WTC11 (cell line): ENCODE measurements at regions not wholly inside any gene's neighbourhood (a gene's known extent, or its start where the extent isn't known, plus 50 kb on each side); places are given as distances from the start of the nearest gene placed in this dataset.

ENCODE experiments used
- ATAC-seq: fragments of 200-7000 bp; cut with Tn5 transposase; 2 replicates; pipeline ENCODE4 v1.10.0; 2021; ENCODE audit warnings: mild to moderate bottlenecking, moderate library complexity
- CTCF ChIA-PET: fragments of 300-600 bp; sonication (Branson Sonifier 250); formaldehyde crosslinking; loops from one replicate; lab custom pipeline; 2021; ENCODE audit warnings: antibody characterized with exemption; lab: Charles Lee
- POLR2A ChIA-PET: fragments of 350-600 bp; sonication (Branson Sonifier 250); formaldehyde crosslinking; loops from one replicate; lab custom pipeline; 2021; ENCODE audit warnings: antibody characterized with exemption; lab: Charles Lee
- DNase-seq: peaks from one replicate; pipeline ENCODE4 v3.0.0; 2021; ENCODE audit warnings: low spot score
- H3K27ac Mint-ChIP-seq: 2 replicates; pipeline ENCODE4 v1.8.0; 2021; ENCODE audit warnings: mixed read lengths
- H3K27me3 Mint-ChIP-seq: 2 replicates; pipeline ENCODE4 v1.8.0; 2021; ENCODE audit warnings: low read depth, mild to moderate bottlenecking, moderate library complexity, mixed read lengths
- H3K36me3 Mint-ChIP-seq: 2 replicates; pipeline ENCODE4 v1.8.0; 2021; ENCODE audit warnings: mixed read lengths
- H3K4me1 Mint-ChIP-seq: 2 replicates; pipeline ENCODE4 v1.8.0; 2022; ENCODE audit warnings: mixed read lengths
- H3K4me3 Mint-ChIP-seq: 2 replicates; pipeline ENCODE4 v1.8.0; 2021; ENCODE audit warnings: mild to moderate bottlenecking, moderate library complexity, mixed read lengths
- H3K9me3 Mint-ChIP-seq: 2 replicates; pipeline ENCODE4 v1.8.0; 2021; ENCODE audit warnings: mixed read lengths
- ATF1 ChIP-seq: sonication (generic); formaldehyde crosslinking; IDR thresholded peaks from 2 replicates; pipeline ENCODE4 v1.8.1; 2023; ENCODE audit warnings: mild to moderate bottlenecking, moderate library complexity, missing genetic modification reagents
- CBFB ChIP-seq: sonication (generic); formaldehyde crosslinking; IDR thresholded peaks from 2 replicates; pipeline ENCODE4 v1.8.1; 2022; ENCODE audit warnings: mild to moderate bottlenecking, low read depth, missing genetic modification reagents
- CREB1 ChIP-seq: sonication (generic); formaldehyde crosslinking; IDR thresholded peaks from 2 replicates; pipeline ENCODE4 v1.8.0; 2023; ENCODE audit warnings: mild to moderate bottlenecking, missing genetic modification reagents
- ELF4 ChIP-seq: sonication (generic); formaldehyde crosslinking; IDR thresholded peaks from 2 replicates; pipeline ENCODE4 v1.8.1; 2022; ENCODE audit warnings: low read depth, mild to moderate bottlenecking, moderate library complexity, missing genetic modification reagents
- ESRRA ChIP-seq: sonication (generic); formaldehyde crosslinking; IDR thresholded peaks from 2 replicates; pipeline ENCODE4 v1.8.1; 2022; ENCODE audit warnings: mild to moderate bottlenecking, missing genetic modification reagents, borderline replicate concordance
- FOXK1 ChIP-seq: sonication (generic); formaldehyde crosslinking; IDR thresholded peaks from 2 replicates; pipeline ENCODE4 v1.8.0; 2022; ENCODE audit warnings: mild to moderate bottlenecking, moderate library complexity, missing genetic modification reagents
- FOXP1 ChIP-seq: sonication (generic); formaldehyde crosslinking; IDR thresholded peaks from 2 replicates; pipeline ENCODE4 v1.8.0; 2022; ENCODE audit warnings: missing genetic modification reagents, mild to moderate bottlenecking, moderate library complexity, borderline replicate concordance
- GTF2I ChIP-seq: fragments of 250-450 bp; sonication (Bioruptor Pico); conservative IDR thresholded peaks from 2 replicates; pipeline ENCODE4 v1.4.0; 2021; ENCODE audit warnings: mild to moderate bottlenecking
- MXD4 ChIP-seq: fragments of 250-450 bp; sonication (Bioruptor Pico); IDR thresholded peaks from 2 replicates; pipeline ENCODE4 v1.8.0; 2021; ENCODE audit warnings: mild to moderate bottlenecking, moderate library complexity, borderline replicate concordance
- MYBL2 ChIP-seq: sonication (generic); formaldehyde crosslinking; IDR thresholded peaks from 2 replicates; pipeline ENCODE4 v1.8.1; 2023; ENCODE audit warnings: mild to moderate bottlenecking, moderate library complexity, missing genetic modification reagents
- NFE2L1 ChIP-seq: sonication (generic); formaldehyde crosslinking; IDR thresholded peaks from 2 replicates; pipeline ENCODE4 v1.8.1; 2023; ENCODE audit warnings: missing genetic modification reagents
- NR2C2 ChIP-seq: sonication (generic); formaldehyde crosslinking; IDR thresholded peaks from 2 replicates; pipeline ENCODE4 v1.8.0; 2022; ENCODE audit warnings: mild to moderate bottlenecking, missing genetic modification reagents
- PRRX2 ChIP-seq: fragments of 250-450 bp; sonication (Bioruptor Pico); IDR thresholded peaks from 2 replicates; pipeline ENCODE4 v1.8.0; 2021; ENCODE audit warnings: mild to moderate bottlenecking
- RELA ChIP-seq: sonication (generic); formaldehyde crosslinking; IDR thresholded peaks from 2 replicates; pipeline ENCODE4 v1.8.1; 2022; ENCODE audit warnings: missing genetic modification reagents, mild to moderate bottlenecking, borderline replicate concordance
- ZNF317 ChIP-seq: sonication (generic); formaldehyde crosslinking; IDR thresholded peaks from 2 replicates; pipeline ENCODE4 v1.8.1; 2023; ENCODE audit warnings: low read depth, mild to moderate bottlenecking, moderate library complexity, missing genetic modification reagents, borderline replicate concordance
- TF ChIP-seq, protein P1 (sequence below): fragments of 200-600 bp; IDR thresholded peaks from 2 replicates; pipeline ENCODE4 v1.8.0; 2022; ENCODE audit warnings: antibody characterized with exemption
- TF ChIP-seq, protein P2 (sequence below): fragments of 250-450 bp; sonication (Bioruptor Pico); IDR thresholded peaks from 2 replicates; pipeline ENCODE4 v2.1.2; 2022; ENCODE audit warnings: mild to moderate bottlenecking, moderate library complexity
- TF ChIP-seq, protein P3 (sequence below): sonication (generic); formaldehyde crosslinking; IDR thresholded peaks from 2 replicates; pipeline ENCODE4 v1.8.0; 2023; ENCODE audit warnings: mild to moderate bottlenecking, missing genetic modification reagents
- TF ChIP-seq, protein P4 (sequence below): sonication (generic); formaldehyde crosslinking; IDR thresholded peaks from 2 replicates; pipeline ENCODE4 v1.8.1; 2022; ENCODE audit warnings: missing genetic modification reagents, borderline replicate concordance
- TF ChIP-seq, protein P5 (sequence below): sonication (generic); formaldehyde crosslinking; IDR thresholded peaks from 2 replicates; pipeline ENCODE4 v1.8.1; 2022; ENCODE audit warnings: low read depth, mild to moderate bottlenecking, moderate library complexity, missing genetic modification reagents, borderline replicate concordance
- TF ChIP-seq, protein P6 (sequence below): sonication (generic); formaldehyde crosslinking; IDR thresholded peaks from 2 replicates; pipeline ENCODE4 v1.8.0; 2022; ENCODE audit warnings: mild to moderate bottlenecking, missing genetic modification reagents

DNA sequence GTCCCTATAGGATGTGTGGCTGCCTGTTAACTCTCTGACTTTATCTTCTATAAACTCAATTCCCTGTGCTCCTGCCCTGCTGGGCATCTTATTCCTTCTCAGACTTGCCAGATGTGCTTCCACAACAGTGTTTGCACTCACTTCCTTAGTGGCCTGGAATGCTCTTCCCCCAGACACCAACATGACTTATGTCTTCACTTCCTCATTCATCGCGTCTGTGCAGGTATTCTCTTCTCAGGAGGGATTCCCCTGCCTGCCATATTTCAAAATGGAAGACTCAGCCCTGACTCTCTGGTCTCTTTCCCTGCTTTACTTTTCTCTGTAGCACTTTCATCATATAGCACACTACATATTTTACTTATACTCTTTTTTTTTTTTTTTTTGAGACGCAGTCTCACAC lies 344.0 kb downstream of the CENPC start (continued):
- no peak for TF ChIP-seq MXD4

DNA sequence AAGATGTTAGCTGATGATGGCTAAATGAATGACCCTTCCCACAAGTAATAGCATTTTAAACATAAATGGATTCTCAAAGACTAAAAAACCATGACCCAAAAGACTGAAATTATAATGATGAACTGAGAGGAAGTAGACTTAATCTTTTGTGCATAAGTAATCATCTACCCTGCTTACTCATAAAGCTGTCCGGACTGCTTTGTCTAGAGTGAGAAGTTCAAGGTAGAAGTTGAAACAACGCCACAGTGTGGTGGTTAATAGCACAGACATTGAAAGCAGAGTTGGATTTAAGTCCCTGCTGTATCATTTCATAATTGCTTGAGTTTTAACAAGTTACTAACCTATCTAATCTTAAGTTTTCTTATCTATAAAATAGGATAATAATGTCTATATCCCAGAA lies 346.6 kb downstream of the CENPC start:
- Mint-ChIP-seq H3K36me3 (no peaks in the 10 kb centered on the region), H3K4me1 (peaks cover 8% of the 10 kb centered on the region), H3K27ac (no peak overlapping the region), H3K9me3 (no peaks in the 10 kb centered on the region), H3K4me3 (no peak overlapping the region), H3K27me3 (no peaks in the 10 kb centered on the region)
- DNase-seq (no peak), ATAC-seq (peak; percentile 83)
- TF ChIP-seq, protein P1, sequence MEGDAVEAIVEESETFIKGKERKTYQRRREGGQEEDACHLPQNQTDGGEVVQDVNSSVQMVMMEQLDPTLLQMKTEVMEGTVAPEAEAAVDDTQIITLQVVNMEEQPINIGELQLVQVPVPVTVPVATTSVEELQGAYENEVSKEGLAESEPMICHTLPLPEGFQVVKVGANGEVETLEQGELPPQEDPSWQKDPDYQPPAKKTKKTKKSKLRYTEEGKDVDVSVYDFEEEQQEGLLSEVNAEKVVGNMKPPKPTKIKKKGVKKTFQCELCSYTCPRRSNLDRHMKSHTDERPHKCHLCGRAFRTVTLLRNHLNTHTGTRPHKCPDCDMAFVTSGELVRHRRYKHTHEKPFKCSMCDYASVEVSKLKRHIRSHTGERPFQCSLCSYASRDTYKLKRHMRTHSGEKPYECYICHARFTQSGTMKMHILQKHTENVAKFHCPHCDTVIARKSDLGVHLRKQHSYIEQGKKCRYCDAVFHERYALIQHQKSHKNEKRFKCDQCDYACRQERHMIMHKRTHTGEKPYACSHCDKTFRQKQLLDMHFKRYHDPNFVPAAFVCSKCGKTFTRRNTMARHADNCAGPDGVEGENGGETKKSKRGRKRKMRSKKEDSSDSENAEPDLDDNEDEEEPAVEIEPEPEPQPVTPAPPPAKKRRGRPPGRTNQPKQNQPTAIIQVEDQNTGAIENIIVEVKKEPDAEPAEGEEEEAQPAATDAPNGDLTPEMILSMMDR: peak; percentile 20; the same call in 1 of the 2 replicates
- no peak for TF ChIP-seq MYBL2
- ChIA-PET CTCF (interaction anchor here (1.2 to 1.9 kb wide), 3 partner anchors 31 to 111 kb away, joined by 8 to 11 read pairs (median 9); no protein-coding TSS in a partner anchor), POLR2A (interaction anchor here (0.7 kb wide), 1 partner anchor 114 kb away, joined by 3 read pairs; no protein-coding TSS in a partner anchor)

DNA sequence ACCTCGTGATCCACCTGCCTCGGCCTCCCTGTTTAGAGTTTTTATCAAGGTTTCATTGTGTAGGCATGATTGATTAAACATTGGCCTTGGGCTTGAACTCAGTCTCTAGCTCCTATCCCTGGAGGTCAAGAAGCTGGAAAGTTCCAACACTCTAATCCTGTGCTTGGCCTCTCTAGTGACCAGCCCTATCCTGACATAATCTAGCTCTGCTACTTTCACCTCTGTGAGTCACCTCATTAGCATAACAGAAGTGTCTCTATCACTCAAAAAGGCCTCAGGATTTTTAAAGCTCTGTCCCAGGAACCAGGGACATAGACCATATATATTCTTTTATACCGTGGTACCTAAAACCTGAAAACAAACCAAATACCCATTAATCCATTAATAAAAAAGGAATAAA lies 377.5 kb downstream of the CENPC start:
- peak overlapping the region; percentile 80 for H3K27ac Mint-ChIP-seq
- ChIA-PET CTCF (interaction anchor here (0.9 to 1.4 kb wide), 2 partner anchors 31 to 46 kb away, joined by 4 to 8 read pairs; no protein-coding TSS in a partner anchor), POLR2A (no interaction called here)
- H3K36me3 Mint-ChIP-seq: peaks cover 5% of the 10 kb centered on the region
- ATAC-seq (peak; percentile 99), DNase-seq (no peak)
- no peak for TF ChIP-seq NFE2L1 (CRISPR knock-in tag)
- no peak for TF ChIP-seq ESRRA (CRISPR knock-in tag)
- TF ChIP-seq NR2C2 (CRISPR knock-in tag): no peak
- TF ChIP-seq FOXK1 (CRISPR knock-in tag): no peak
- no peak for TF ChIP-seq ELF4
- no peak for TF ChIP-seq CREB1 (CRISPR knock-in tag)
- peaks cover 27% of the 10 kb centered on the region for H3K4me1 Mint-ChIP-seq
- peaks cover 20% of the 10 kb centered on the region for H3K9me3 Mint-ChIP-seq
- H3K27me3 Mint-ChIP-seq: no peaks in the 10 kb centered on the region
- no peak overlapping the region for H3K4me3 Mint-ChIP-seq

DNA sequence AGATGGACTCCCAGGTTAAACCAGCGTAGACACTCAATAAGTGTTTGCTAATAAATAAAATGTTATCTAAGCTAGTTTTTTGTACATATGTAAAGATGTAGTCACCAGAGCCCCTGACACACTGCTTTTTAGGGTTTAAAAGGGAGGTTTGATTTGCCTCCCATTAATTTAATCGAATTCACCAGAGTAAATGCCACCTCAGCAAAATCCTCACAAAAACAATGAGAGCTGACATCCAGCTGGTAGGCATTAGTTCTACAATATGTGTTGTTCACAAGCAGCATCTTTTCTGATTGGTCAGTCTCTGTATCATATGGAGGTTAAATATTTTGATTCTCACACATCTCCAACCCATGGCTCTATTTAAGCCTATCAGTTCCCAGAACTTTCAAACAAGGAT lies 382.6 kb downstream of the CENPC start:
- peaks cover 26% of the 10 kb centered on the region for H3K4me1 Mint-ChIP-seq
- no peak for DNase-seq
- H3K36me3 Mint-ChIP-seq: peaks cover 5% of the 10 kb centered on the region
- no peaks in the 10 kb centered on the region for H3K27me3 Mint-ChIP-seq
- TF ChIP-seq, protein P2, sequence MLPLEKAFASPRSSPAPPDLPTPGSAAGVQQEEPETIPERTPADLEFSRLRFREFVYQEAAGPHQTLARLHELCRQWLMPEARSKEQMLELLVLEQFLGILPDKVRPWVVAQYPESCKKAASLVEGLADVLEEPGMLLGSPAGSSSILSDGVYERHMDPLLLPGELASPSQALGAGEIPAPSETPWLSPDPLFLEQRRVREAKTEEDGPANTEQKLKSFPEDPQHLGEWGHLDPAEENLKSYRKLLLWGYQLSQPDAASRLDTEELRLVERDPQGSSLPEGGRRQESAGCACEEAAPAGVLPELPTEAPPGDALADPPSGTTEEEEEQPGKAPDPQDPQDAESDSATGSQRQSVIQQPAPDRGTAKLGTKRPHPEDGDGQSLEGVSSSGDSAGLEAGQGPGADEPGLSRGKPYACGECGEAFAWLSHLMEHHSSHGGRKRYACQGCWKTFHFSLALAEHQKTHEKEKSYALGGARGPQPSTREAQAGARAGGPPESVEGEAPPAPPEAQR (CRISPR knock-in tag): no peak
- no peak for TF ChIP-seq CBFB (CRISPR knock-in tag)
- TF ChIP-seq ATF1 (CRISPR knock-in tag): no peak
- TF ChIP-seq PRRX2 (CRISPR knock-in tag): no peak
- TF ChIP-seq, protein P3, sequence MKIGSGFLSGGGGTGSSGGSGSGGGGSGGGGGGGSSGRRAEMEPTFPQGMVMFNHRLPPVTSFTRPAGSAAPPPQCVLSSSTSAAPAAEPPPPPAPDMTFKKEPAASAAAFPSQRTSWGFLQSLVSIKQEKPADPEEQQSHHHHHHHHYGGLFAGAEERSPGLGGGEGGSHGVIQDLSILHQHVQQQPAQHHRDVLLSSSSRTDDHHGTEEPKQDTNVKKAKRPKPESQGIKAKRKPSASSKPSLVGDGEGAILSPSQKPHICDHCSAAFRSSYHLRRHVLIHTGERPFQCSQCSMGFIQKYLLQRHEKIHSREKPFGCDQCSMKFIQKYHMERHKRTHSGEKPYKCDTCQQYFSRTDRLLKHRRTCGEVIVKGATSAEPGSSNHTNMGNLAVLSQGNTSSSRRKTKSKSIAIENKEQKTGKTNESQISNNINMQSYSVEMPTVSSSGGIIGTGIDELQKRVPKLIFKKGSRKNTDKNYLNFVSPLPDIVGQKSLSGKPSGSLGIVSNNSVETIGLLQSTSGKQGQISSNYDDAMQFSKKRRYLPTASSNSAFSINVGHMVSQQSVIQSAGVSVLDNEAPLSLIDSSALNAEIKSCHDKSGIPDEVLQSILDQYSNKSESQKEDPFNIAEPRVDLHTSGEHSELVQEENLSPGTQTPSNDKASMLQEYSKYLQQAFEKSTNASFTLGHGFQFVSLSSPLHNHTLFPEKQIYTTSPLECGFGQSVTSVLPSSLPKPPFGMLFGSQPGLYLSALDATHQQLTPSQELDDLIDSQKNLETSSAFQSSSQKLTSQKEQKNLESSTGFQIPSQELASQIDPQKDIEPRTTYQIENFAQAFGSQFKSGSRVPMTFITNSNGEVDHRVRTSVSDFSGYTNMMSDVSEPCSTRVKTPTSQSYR (CRISPR knock-in tag): no peak
- TF ChIP-seq RELA (CRISPR knock-in tag): no peak
- TF ChIP-seq, protein P4, sequence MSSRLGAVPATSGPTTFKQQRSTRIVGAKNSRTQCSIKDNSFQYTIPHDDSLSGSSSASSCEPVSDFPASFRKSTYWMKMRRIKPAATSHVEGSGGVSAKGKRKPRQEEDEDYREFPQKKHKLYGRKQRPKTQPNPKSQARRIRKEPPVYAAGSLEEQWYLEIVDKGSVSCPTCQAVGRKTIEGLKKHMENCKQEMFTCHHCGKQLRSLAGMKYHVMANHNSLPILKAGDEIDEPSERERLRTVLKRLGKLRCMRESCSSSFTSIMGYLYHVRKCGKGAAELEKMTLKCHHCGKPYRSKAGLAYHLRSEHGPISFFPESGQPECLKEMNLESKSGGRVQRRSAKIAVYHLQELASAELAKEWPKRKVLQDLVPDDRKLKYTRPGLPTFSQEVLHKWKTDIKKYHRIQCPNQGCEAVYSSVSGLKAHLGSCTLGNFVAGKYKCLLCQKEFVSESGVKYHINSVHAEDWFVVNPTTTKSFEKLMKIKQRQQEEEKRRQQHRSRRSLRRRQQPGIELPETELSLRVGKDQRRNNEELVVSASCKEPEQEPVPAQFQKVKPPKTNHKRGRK (CRISPR knock-in tag): no peak
- TF ChIP-seq, protein P5, sequence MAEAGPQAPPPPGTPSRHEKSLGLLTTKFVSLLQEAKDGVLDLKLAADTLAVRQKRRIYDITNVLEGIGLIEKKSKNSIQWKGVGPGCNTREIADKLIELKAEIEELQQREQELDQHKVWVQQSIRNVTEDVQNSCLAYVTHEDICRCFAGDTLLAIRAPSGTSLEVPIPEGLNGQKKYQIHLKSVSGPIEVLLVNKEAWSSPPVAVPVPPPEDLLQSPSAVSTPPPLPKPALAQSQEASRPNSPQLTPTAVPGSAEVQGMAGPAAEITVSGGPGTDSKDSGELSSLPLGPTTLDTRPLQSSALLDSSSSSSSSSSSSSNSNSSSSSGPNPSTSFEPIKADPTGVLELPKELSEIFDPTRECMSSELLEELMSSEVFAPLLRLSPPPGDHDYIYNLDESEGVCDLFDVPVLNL: no peak
- TF ChIP-seq ZNF317 (CRISPR knock-in tag): no peak
- no peak for TF ChIP-seq GTF2I (CRISPR knock-in tag)
- TF ChIP-seq, protein P6, sequence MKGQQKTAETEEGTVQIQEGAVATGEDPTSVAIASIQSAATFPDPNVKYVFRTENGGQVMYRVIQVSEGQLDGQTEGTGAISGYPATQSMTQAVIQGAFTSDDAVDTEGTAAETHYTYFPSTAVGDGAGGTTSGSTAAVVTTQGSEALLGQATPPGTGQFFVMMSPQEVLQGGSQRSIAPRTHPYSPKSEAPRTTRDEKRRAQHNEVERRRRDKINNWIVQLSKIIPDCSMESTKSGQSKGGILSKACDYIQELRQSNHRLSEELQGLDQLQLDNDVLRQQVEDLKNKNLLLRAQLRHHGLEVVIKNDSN: no peak
- no peak for TF ChIP-seq FOXP1 (CRISPR knock-in tag)
- ChIA-PET CTCF (no interaction called here), POLR2A (no interaction called here)
- ATAC-seq: no peak
- H3K4me3 Mint-ChIP-seq: no peak overlapping the region
- H3K27ac Mint-ChIP-seq: no peak overlapping the region
- H3K9me3 Mint-ChIP-seq: peaks cover 16% of the 10 kb centered on the region
